ENCODE measurements at regions not wholly inside any gene's neighbourhood (a gene's known extent, or its start where the extent isn't known, plus 50 kb on each side); places are given as distances from the start of the nearest gene placed in this dataset.
A peak's percentile ranks its signal among the peaks of the same experiment; 100 is the strongest.
"Not testable (repeated sequence)": the region's sequence is repeated elsewhere in the genome, so short reads cannot be mapped to it uniquely, and the experiment has no call there.

DNA sequence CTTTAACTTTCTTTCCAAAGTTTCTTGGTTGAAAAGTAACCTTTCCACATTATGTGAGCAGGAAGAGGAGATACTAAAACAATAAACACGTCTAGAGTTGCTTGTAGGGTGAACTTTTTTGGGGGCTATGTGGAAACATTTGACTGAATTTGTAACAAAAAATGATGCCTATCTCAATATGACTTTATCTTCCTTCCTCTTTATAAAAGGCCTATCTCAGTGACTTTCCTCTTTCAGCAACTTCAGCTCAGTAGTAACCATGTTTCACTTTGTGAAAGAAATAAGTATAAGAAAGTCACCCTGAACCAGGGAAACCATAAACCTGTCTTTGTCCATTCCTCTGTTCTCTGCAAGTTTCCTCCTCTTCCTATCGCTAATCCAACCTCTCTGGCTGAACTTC lies 124.7 kb upstream of the TMEM164 start:
- DNase-seq (ENCODE audit: low spot score), result no peak

- no peak for DNase-seq (ENCODE audit: low spot score)
These were observed 122.9 kb upstream of the TMEM164 start for GRCh38 chrX:109879991-109880390.

- DNase-seq (ENCODE audit: low spot score), result no peak
These were observed 122.3 kb upstream of the TMEM164 start for GRCh38 chrX:109880629-109881028.

DNA sequence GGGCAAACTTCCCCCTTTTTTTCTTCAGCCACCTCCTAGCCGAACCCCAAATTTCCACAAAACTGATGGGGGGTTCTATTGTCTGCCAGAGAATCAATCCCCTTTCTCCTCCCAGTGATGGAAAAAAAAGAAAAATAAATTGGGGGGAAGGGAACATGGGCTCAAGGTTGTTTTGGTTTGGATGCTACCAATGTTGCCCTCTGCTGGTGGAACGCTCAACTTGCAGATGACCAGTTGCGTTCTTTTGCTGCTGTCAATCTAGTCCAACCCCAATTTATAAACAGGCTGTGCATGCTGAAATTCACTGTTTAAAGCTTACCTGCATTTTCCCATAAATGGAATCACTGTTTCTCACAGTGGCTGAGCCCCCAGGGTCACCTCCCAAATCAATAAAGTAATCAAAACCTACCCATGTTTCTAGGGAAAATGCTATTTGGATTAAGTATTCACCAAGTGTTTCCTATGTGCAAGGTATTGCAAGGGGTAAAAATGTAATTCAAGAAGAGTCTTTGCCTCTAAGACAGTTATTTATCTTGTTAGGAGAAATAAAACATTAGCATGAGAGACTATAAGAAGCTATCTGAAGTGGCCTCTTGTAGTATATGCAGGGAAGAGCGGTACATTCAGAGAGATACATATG lies 116.7 kb upstream of the TMEM164 start:
- DNase-seq (ENCODE audit: low spot score), result peak; percentile 23

GRCh38 chrX:109889289-109890006 lies 113.5 kb upstream of the TMEM164 start:
- peak; percentile 26 for DNase-seq (ENCODE audit: low spot score)

GRCh38 chrX:109890300-109890699 lies 112.6 kb upstream of the TMEM164 start:
- DNase-seq (ENCODE audit: low spot score), result no peak

DNA sequence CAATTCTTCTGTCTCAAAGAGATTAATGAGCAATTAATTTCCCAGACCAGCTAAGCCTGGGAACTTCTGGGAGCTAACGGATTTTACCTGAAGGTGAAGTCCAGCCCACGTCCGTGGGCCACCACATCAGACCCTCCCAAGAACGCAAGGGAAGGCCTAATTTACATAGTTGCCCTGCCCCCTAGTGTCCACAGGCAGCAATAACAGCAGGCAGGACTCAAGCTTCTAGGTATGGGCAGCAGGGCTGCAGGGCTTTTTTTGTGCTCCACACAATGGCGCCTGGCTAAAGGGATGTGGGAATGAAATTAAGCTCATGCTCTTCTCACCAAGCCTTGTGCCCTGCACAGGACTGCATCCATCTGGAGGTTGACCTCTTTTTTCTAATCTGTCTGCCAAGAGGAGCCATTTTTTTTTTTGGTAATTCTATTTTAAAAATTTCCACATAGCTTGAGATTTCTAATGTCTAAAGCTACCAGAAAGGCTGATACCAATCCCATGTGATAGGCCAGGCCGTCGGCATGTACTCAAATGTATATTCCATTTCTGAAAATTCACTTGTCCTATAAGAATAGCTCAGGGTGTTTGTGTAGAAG lies 111.9 kb upstream of the TMEM164 start:
- no peak for DNase-seq (ENCODE audit: low spot score)

- not testable (repeated sequence) for DNase-seq (ENCODE audit: low spot score)
These were observed 106.9 kb upstream of the TMEM164 start for GRCh38 chrX:109896024-109896423.

DNA sequence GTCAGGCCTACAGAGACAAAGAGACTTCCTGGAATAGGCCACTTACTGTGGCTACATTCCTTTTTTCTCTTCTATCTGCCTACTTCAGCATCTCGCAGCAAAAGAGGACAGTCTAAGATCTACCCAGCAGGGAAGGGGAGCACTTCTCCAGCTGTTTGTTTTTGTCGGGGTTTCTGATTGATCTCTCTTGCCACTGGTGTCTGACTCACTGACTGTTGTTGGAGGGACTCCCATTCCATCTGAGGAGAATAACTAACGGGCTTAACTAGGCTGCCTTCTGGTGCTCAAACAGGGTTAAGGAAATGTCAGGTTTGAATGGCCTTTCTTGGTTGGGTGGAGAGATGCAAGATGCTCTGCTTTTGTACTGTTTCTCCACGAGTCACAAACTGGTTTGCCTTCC lies 100.2 kb upstream of the TMEM164 start:
- no peak for DNase-seq (ENCODE audit: low spot score)

DNA sequence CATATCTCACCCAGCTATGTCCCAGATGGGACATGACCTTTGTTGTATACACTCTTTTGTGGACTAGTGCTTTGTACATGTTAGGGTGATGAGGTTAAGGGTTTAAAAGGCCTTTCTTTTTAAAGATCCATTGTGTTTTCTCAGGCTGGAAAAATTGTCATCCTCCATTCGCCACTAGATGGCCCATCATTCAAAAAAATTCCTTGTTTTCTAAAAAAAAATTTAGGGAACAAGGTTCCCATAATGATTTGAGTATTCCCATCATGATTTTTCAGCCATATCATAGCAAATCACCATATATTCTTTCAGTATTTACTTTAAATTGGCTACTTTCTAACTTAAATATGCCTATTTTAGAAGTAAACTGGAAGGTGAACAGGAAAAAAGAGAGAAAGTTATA lies 91.9 kb upstream of the TMEM164 start:
- DNase-seq (ENCODE audit: low spot score), result peak; percentile 1

DNA sequence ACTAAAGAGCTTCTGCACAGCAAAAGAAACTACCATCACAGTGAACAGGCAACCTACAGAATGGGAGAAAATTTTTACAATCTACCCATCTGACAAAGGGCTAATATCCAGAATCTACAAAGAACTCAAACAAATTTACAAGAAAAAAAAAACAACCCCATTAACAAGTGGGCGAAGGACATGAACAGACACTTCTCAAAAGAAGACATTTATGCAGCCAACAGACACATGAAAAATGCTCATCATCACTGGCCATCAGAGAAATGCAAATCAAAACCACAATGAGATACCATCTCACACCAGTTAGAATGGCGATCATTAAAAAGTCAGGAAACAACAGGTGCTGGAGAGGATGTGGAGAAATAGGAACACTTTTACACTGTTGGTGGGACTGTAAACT lies 89.9 kb upstream of the TMEM164 start:
- DNase-seq (ENCODE audit: low spot score), result not testable (repeated sequence)

DNA sequence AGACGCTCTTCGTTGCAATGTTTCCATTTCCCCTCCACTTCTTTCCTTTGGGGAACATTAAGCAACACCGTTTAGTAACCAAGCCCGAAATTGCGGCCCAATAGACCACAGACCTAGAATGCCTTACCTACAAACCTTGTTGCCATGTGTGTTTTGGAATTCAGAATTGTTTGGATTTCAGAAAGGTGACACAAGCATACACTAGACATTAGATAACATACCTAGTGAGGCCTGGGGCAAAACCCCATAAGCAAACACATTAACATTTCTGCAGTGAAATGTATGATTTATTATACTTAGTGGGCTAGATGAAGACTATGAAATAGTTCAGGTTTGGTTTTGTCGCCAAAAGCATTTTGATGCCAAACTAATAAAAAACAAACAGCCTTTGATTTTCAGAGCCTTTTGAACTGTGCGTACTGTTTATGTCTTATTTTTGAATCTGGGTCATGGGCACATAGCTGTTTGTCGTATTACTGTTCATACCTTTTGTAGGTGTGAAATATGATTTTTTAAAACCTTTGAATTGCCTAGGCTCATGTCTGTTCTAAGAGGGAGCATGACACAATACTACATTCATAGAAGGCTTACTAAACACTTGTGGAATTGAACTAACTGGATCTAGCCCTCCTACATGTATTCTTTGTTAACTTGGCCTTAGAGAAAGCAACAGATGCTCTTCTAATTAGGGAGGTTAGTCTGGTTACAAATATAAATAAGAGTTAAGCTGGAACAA lies 88.6 kb upstream of the TMEM164 start:
- DNase-seq (ENCODE audit: low spot score), result no peak

DNA sequence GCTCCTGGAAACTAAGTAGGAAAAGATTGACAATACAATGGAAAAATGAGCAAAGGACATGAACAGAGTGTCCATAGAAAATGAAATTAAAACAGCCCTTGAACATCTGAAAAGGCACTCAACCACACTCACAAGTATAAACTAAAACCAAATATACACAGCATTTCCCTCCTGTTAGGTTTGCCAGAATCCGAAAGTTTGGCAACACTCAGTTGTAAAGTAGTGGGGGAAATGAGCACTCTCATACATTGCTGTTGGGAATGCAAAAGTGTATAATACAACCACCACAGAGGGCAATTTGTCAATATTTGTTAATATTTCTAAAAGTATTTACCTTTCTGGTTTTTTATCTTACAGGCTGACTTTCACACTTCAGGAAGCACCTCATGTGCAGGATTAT lies 84.2 kb upstream of the TMEM164 start:
- no peak for DNase-seq (ENCODE audit: low spot score)

DNA sequence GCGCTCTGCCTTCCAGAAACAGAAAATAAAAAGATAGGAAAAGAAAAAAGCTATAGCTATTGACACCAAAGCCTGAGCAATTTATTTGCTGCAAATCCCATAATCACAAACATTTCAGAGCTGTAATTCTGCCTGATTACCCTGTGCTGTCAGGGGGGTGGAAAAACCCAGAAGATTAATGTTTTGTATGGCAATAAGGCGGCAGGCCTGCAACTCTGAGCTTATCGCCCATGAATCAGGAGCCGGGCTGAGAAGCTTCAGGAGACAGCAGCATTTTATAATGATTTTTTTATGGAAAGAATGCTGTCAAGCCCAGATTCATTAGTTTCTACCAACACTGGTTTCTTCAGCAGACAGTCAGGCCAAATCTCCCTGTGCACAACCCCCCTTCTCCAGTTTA lies 82.6 kb upstream of the TMEM164 start:
- DNase-seq (ENCODE audit: low spot score), result no peak

GRCh38 chrX:109920868-109921267 lies 82.0 kb upstream of the TMEM164 start:
- DNase-seq (ENCODE audit: low spot score), result no peak

DNA sequence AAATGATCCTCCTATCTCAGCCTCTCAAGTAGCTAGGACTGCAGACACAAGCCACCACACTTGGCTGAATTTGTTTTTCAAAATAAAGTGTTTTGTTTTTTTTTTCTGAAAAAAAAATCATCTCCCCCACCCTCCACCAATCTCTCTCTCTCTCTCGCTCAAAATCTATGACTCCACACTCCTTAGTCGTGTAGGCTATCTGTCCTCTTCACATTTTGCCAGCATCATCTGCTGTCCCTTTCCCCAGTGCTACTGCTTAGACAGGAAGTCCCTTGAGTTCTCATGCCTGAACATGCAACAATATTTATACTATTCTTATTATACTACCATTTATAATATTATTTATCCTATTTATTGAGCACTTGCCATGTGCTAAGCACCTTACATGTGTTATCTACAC lies 80.7 kb upstream of the TMEM164 start:
- DNase-seq (ENCODE audit: low spot score), result no peak

DNA sequence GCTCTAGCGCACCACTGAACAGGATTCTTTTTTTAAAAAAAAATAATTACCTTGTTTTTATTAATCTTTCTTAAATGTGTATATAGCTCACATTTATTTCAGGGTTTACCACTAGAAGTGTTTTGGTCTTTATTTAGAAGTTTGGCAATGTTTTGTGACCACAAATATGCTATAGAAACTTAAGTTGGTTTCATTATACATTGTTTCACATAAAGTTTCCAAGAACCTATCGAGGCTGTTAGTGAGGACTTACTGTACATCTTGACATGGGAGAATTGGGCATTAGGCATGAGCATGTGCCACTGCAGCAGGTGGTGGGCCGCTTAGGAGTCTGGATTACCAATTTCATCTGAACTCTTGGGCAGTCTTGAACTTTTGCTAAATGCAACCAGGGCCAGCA lies 77.9 kb upstream of the TMEM164 start:
- not testable (repeated sequence) for DNase-seq (ENCODE audit: low spot score)

GRCh38 chrX:109925656-109926055 lies 77.3 kb upstream of the TMEM164 start:
- no peak for DNase-seq (ENCODE audit: low spot score)

- no peak for DNase-seq (ENCODE audit: low spot score)
These were observed 76.8 kb upstream of the TMEM164 start for GRCh38 chrX:109926118-109926517.

- no peak for DNase-seq (ENCODE audit: low spot score)
These were observed 75.9 kb upstream of the TMEM164 start for GRCh38 chrX:109926743-109927662.

GRCh38 chrX:109927663-109928273 lies 75.1 kb upstream of the TMEM164 start:
- DNase-seq (ENCODE audit: low spot score), result no peak
